B cell (primary cell): ENCODE measurements at regions not wholly inside any gene's neighbourhood (a gene's known extent, or its start where the extent isn't known, plus 50 kb on each side); places are given as distances from the start of the nearest gene placed in this dataset.

ENCODE experiments used
- ATAC-seq: fragments of 200-7000 bp; cut with Tn5 transposase; one replicate; pipeline ENCODE4 v1.10.0; 2021; ENCODE audit warnings: low read depth, mild to moderate bottlenecking, moderate number of reproducible peaks, moderate library complexity
- CTCF ChIA-PET: fragments of 350-600 bp; sonication (Branson Sonifier 250); formaldehyde crosslinking; loops from one replicate; lab custom pipeline; 2021; ENCODE audit warnings: antibody characterized with exemption, inconsistent platforms; lab: Charles Lee
- POLR2A ChIA-PET: fragments of 350-600 bp; sonication (Branson Sonifier 250); formaldehyde crosslinking; loops from one replicate; lab custom pipeline; 2021; ENCODE audit warnings: antibody characterized with exemption; lab: Charles Lee
- DNase-seq: peaks from one replicate; pipeline ENCODE4 v3.0.0; 2013
- H2AFZ ChIP-seq: 2 replicates; pipeline ENCODE4 v1.6.1; 2012; ENCODE audit warnings: mild to moderate bottlenecking, low read depth, low read length; ENCODE audit not compliant: insufficient read depth, poor library complexity, severe bottlenecking
- H3K27ac ChIP-seq, 2 donors: 1 replicate in 1 of 2; 2 replicates in 1 of 2; pipeline ENCODE4 v1.5.1; 2012 to 2013; ENCODE audit warnings: low read length in 2 of 2, mild to moderate bottlenecking in 2 of 2, moderate library complexity in 1 of 2
- H3K27me3 ChIP-seq, 4 experiments: fragments of 200-600 bp in 1 of 4; sonication (generic) in 1 of 4; replicated peaks in 1 of 4; 1 replicate in 2 of 4; 2 replicates in 2 of 4; pipeline versions ENCODE4 v1.6.1 to v1.7.0; 2013 to 2016; ENCODE audit warnings: low read length in 3 of 4, mild to moderate bottlenecking in 2 of 4, mixed read lengths in 1 of 4, moderate library complexity in 1 of 4; ENCODE audit not compliant: insufficient read depth in 4 of 4, control insufficient read depth in 3 of 4; ENCODE audit errors: control extremely low read depth in 1 of 4
- H3K36me3 ChIP-seq, 2 experiments: replicated peaks in 1 of 2; 1 replicate in 1 of 2; 2 replicates in 1 of 2; pipeline versions ENCODE4 v1.6.1 to v1.7.1; 2013; ENCODE audit warnings: low read length in 1 of 2; ENCODE audit not compliant: insufficient read depth in 2 of 2, control insufficient read depth in 1 of 2; ENCODE audit errors: control extremely low read depth in 1 of 2, extremely low read depth in 1 of 2
- H3K4me1 ChIP-seq, 2 donors: fragments of 200-600 bp in 1 of 2; sonication (generic) in 1 of 2; 1 replicate in 1 of 2; 2 replicates in 1 of 2; pipeline versions ENCODE4 v1.5.1 to v1.6.1; 2013 to 2017; ENCODE audit warnings: low read length in 2 of 2; ENCODE audit not compliant: control insufficient read depth in 2 of 2, insufficient read depth in 2 of 2
- H3K4me2 ChIP-seq: replicated peaks from 2 replicates; pipeline ENCODE3; 2012; ENCODE audit warnings: mild to moderate bottlenecking, low read depth, low read length; ENCODE audit not compliant: poor library complexity, severe bottlenecking
- H3K4me3 ChIP-seq, 5 experiments: fragments of 200-600 bp in 1 of 5; sonication (generic) in 1 of 5; 1 replicate in 3 of 5; 2 replicates in 2 of 5; pipeline versions ENCODE4 v1.5.1 to v1.7.0; 2011 to 2016; ENCODE audit warnings: low read length in 4 of 5, mild to moderate bottlenecking in 4 of 5, low read depth in 2 of 5, control low read depth in 1 of 5, moderate library complexity in 1 of 5; ENCODE audit not compliant: insufficient read depth in 1 of 5; ENCODE audit errors: control extremely low read depth in 1 of 5, extremely low read depth in 1 of 5
- H3K79me2 ChIP-seq: fragments of 200-600 bp; sonication (generic); one replicate; pipeline ENCODE4 v1.6.0; 2016; ENCODE audit warnings: low read length; ENCODE audit not compliant: control insufficient read depth, insufficient read depth
- H3K9ac ChIP-seq: fragments of 200-600 bp; sonication (generic); 2 replicates; pipeline ENCODE4 v1.6.1; 2017; ENCODE audit warnings: mild to moderate bottlenecking, low read length, moderate library complexity
- H3K9me3 ChIP-seq, 3 donors: one replicate each; pipeline versions ENCODE4 v1.6.1 to v1.7.1; 2013; ENCODE audit warnings: low read length in 2 of 3; ENCODE audit not compliant: control insufficient read depth in 2 of 3, insufficient read depth in 1 of 3; ENCODE audit errors: control extremely low read depth in 1 of 3
- H4K20me1 ChIP-seq: 2 replicates; pipeline ENCODE4 v1.6.0; 2012; ENCODE audit warnings: mild to moderate bottlenecking, low read length; ENCODE audit not compliant: insufficient read depth, control insufficient read depth, poor library complexity, severe bottlenecking
- H3K27ac Mint-ChIP-seq: one replicate; pipeline ENCODE4 v1.8.0; 2021; ENCODE audit warnings: mixed read lengths
- H3K27me3 Mint-ChIP-seq: one replicate; pipeline ENCODE4 v1.8.0; 2021; ENCODE audit warnings: mixed read lengths
- H3K4me1 Mint-ChIP-seq: one replicate; pipeline ENCODE4 v1.8.0; 2021; ENCODE audit warnings: mixed read lengths
- H3K4me3 Mint-ChIP-seq: one replicate; pipeline ENCODE4 v1.8.0; 2021; ENCODE audit warnings: mixed read lengths
- H3K9me3 Mint-ChIP-seq: one replicate; pipeline ENCODE4 v1.8.0; 2022; ENCODE audit warnings: mixed read lengths; ENCODE audit not compliant: insufficient read depth
- EZH2 ChIP-seq: IDR thresholded peaks from 2 replicates; pipeline ENCODE4 v1.6.1; 2012; ENCODE audit warnings: borderline replicate concordance, low read depth, mild to moderate bottlenecking, moderate library complexity, low read length; ENCODE audit not compliant: insufficient read depth, poor library complexity, severe bottlenecking
- WGBS: methylation state at CpG from one replicate; pipeline ENCODE4 v1.1.5; 2013; ENCODE audit warnings: missing lambda C conversion rate; ENCODE audit not compliant: insufficient coverage; 5-methylcytosine and 5-hydroxymethylcytosine counted together
- intact Hi-C: fragments of 100-400 bp; cut with micrococcal nuclease; formaldehyde crosslinking; loops from one replicate; pipeline ENCODE4 v1.10.0; 2022
- TF ChIP-seq, protein P1 (sequence below): fragments of 200-600 bp; IDR thresholded peaks from one replicate; pipeline ENCODE4 v1.8.0; 2022; ENCODE audit warnings: antibody characterized with exemption, mild to moderate bottlenecking

DNA sequence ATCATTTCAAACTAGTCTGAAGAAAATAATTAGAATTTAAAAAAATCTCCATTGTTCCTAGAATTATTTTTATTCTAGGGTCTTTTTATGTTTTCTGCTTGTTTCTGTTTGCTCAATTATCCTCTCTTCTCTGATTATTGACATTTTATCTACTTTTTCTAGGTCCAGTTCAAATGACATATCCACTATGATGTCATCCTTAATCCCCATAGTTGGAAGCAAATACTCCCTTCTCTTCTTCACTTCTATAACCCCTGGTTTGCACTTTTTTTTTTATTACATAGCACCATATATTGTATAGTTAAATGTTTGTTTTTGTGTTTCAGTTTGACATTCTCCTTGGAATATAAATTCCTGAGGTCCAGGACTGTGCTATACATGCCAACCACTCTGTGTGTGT, 82.6 kb downstream of the CT47B1 start:
- Mint-ChIP-seq H3K27me3 (no peaks in the 10 kb centered on the region), H3K27ac (no peak overlapping the region), H3K9me3 (no peaks in the 10 kb centered on the region), H3K4me1 (peaks cover 4% of the 10 kb centered on the region), H3K4me3 (no peak overlapping the region)
- intact Hi-C loops = no loop called here
- Histone ChIP-seq H4K20me1 (no peaks in the 10 kb centered on the region), H3K79me2 (no peaks in the 10 kb centered on the region), H3K4me3 (no peak overlapping the region), H3K27me3 (no peaks in the 10 kb centered on the region), H3K9ac (no peak overlapping the region), H3K36me3 (no peaks in the 10 kb centered on the region), H3K4me2 (no peak overlapping the region), H3K27ac (no peak overlapping the region), H3K4me1 (no peaks in the 10 kb centered on the region), H2AFZ (no peak overlapping the region), H3K9me3 (no peaks in the 10 kb centered on the region)
- TF ChIP-seq, protein P1, sequence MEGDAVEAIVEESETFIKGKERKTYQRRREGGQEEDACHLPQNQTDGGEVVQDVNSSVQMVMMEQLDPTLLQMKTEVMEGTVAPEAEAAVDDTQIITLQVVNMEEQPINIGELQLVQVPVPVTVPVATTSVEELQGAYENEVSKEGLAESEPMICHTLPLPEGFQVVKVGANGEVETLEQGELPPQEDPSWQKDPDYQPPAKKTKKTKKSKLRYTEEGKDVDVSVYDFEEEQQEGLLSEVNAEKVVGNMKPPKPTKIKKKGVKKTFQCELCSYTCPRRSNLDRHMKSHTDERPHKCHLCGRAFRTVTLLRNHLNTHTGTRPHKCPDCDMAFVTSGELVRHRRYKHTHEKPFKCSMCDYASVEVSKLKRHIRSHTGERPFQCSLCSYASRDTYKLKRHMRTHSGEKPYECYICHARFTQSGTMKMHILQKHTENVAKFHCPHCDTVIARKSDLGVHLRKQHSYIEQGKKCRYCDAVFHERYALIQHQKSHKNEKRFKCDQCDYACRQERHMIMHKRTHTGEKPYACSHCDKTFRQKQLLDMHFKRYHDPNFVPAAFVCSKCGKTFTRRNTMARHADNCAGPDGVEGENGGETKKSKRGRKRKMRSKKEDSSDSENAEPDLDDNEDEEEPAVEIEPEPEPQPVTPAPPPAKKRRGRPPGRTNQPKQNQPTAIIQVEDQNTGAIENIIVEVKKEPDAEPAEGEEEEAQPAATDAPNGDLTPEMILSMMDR = no peak
- no peak for TF ChIP-seq EZH2
- no peak for ATAC-seq
- ChIA-PET POLR2A (no interaction called here), CTCF (no interaction called here)
- DNase-seq = no peak

DNA sequence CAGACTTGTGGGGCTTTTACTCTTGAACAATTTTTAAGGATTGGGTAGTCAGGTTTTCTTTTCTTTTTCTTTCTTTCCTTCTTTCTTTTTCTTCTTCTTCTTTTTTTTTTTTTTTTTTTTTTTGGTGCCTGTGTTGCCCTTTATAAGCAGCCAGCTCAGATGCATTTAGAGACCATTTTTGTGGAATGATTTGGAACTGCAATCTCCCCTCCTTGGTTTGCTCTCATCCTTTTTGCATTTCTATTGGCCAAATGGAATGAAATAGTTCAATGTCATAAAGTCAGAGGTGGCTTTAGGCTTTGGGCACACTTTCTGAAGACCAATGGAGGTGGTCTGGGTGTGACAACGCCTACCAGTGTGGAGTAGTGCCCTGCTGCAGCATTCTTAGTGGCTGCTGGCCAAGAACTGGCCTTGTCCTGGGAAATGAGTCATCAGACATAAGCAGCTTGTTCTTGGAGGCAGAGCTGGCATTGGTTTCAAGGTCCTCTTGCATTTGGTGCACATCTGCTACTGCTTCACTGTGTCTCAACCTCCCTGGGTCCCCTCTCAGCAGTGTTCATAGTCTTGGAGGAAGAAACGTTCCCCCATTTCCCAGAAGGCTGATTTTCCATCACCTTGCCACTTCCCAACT, 84.5 kb downstream of the CT47B1 start:
- no peaks in the 10 kb centered on the region for H3K9me3 Mint-ChIP-seq
- no peaks in the 10 kb centered on the region for H3K27me3 ChIP-seq
- H3K36me3 ChIP-seq = no peaks in the 10 kb centered on the region
- intact Hi-C loops = no loop called here
- no peaks in the 10 kb centered on the region for H3K4me1 ChIP-seq
- DNase-seq (no peak), ATAC-seq (no peak)
- H2AFZ ChIP-seq = peak overlapping the region; percentile 18
- H3K4me3 Mint-ChIP-seq = no peak overlapping the region
- no peaks in the 10 kb centered on the region for H3K79me2 ChIP-seq
- POLR2A ChIA-PET = no interaction called here
- no CpG with 5 or more reads among the region's 2 CpGs for WGBS
- no peak overlapping the region for H3K27ac Mint-ChIP-seq
- H3K9me3 ChIP-seq = no peaks in the 10 kb centered on the region
- no peak overlapping the region for H3K27ac ChIP-seq
- no peaks in the 10 kb centered on the region for H3K27me3 Mint-ChIP-seq
- TF ChIP-seq EZH2 = no peak
- TF ChIP-seq, protein P1 = no peak
- H3K4me2 ChIP-seq = no peak overlapping the region
- peaks cover 4% of the 10 kb centered on the region for H3K4me1 Mint-ChIP-seq
- H3K9ac ChIP-seq = no peak overlapping the region
- no peaks in the 10 kb centered on the region for H4K20me1 ChIP-seq
- CTCF ChIA-PET = interaction anchor here (0.7 to 1.6 kb wide), 3 partner anchors 17 to 242 kb away, joined by 3 to 4 read pairs (median 3); no protein-coding TSS in a partner anchor
- H3K4me3 ChIP-seq = no peak overlapping the region
